DND-41 (cell line): ENCODE measurements at regions not wholly inside any gene's neighbourhood (a gene's known extent, or its start where the extent isn't known, plus 50 kb on each side); places are given as distances from the start of the nearest gene placed in this dataset.
A peak's percentile ranks its signal among the peaks of the same experiment; 100 is the strongest.

Source experiments
- ATAC-seq: fragments of 200-7000 bp; cut with Tn5 transposase; 3 replicates; pipeline ENCODE4 v1.9.1; 2021; ENCODE audit warnings: low read depth; ENCODE audit not compliant: insufficient read depth
- DNase-seq: peaks from one replicate; pipeline ENCODE4 v3.0.0-alpha.2; 2020
- H2AFZ ChIP-seq: 2 replicates; pipeline ENCODE4 v1.6.0; 2012; ENCODE audit warnings: low read depth, low read length
- H3K27ac ChIP-seq: 2 replicates; pipeline ENCODE4 v1.5.1; 2012; ENCODE audit warnings: low read length, inconsistent platforms
- H3K27me3 ChIP-seq: fragments of 200-600 bp; sonication (generic); 2 replicates; pipeline ENCODE4 v1.6.0; 2012; ENCODE audit warnings: low read length, mild to moderate bottlenecking, inconsistent platforms; ENCODE audit not compliant: insufficient read depth, poor library complexity
- H3K36me3 ChIP-seq: 2 replicates; pipeline ENCODE4 v1.5.1; 2012; ENCODE audit warnings: low read length, inconsistent platforms; ENCODE audit not compliant: insufficient read depth
- H3K4me1 ChIP-seq: 2 replicates; pipeline ENCODE4 v1.5.1; 2012; ENCODE audit warnings: mild to moderate bottlenecking, low read length; ENCODE audit not compliant: insufficient read depth
- H3K4me2 ChIP-seq: 2 replicates; pipeline ENCODE4 v1.6.0; 2012; ENCODE audit warnings: mild to moderate bottlenecking, moderate library complexity, low read length, inconsistent platforms; ENCODE audit not compliant: insufficient read depth
- H3K4me3 ChIP-seq, 2 experiments: fragments of 200-600 bp in 1 of 2; shearing (Covaris generic) in 1 of 2; 2 replicates each; pipeline ENCODE4 v1.5.1; 2012 to 2016; ENCODE audit warnings: inconsistent platforms in 2 of 2, low read length in 2 of 2, mild to moderate bottlenecking in 2 of 2, low read depth in 1 of 2, moderate library complexity in 1 of 2
- H3K79me2 ChIP-seq: 2 replicates; pipeline ENCODE4 v1.6.0; 2012; ENCODE audit warnings: low read length, inconsistent platforms; ENCODE audit not compliant: insufficient read depth
- H3K9ac ChIP-seq: 2 replicates; pipeline ENCODE4 v1.6.0; 2012; ENCODE audit warnings: low read depth, mild to moderate bottlenecking, inconsistent platforms, low read length, moderate library complexity
- H3K9me3 ChIP-seq: 2 replicates; pipeline ENCODE4 v1.5.1; 2012; ENCODE audit warnings: low read length, moderate library complexity, mild to moderate bottlenecking, inconsistent platforms; ENCODE audit not compliant: insufficient read depth, severe bottlenecking
- H4K20me1 ChIP-seq: 2 replicates; pipeline ENCODE4 v1.6.0; 2012; ENCODE audit warnings: low read length; ENCODE audit not compliant: insufficient read depth
- EZH2 ChIP-seq: IDR thresholded peaks from 3 replicates; pipeline ENCODE4 v1.6.1; 2012; ENCODE audit warnings: borderline replicate concordance, low read depth, mild to moderate bottlenecking, moderate library complexity, low read length, inconsistent platforms; ENCODE audit not compliant: severe bottlenecking
- TF ChIP-seq, protein P1 (sequence below): IDR thresholded peaks from 2 replicates; pipeline ENCODE4 v1.5.1; 2012; ENCODE audit warnings: borderline replicate concordance, low read length, moderate library complexity, mild to moderate bottlenecking; ENCODE audit not compliant: poor library complexity, severe bottlenecking; ENCODE audit errors: extremely low read depth

DNA sequence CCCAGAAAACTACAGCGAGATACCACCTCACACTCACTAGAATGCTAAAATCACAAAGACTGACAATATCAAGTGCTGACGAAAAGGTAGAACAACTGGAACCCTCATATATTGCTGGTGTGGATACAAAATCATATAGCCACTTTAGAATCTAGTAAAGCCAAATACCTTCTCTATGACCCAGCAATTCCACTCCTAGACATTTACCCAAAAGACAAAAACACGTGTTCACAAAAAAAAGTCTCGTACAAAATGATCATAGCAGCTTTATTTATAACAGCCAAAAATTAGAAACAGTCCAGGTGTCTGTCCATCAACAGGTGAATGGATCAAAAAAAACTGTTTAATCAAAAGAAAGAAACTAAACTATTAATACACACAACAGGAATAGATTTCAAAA is 126.6 kb downstream of the ZFP36L2 start:
- no peak overlapping the region for H2AFZ ChIP-seq
- ATAC-seq (no peak), DNase-seq (no peak)

DNA sequence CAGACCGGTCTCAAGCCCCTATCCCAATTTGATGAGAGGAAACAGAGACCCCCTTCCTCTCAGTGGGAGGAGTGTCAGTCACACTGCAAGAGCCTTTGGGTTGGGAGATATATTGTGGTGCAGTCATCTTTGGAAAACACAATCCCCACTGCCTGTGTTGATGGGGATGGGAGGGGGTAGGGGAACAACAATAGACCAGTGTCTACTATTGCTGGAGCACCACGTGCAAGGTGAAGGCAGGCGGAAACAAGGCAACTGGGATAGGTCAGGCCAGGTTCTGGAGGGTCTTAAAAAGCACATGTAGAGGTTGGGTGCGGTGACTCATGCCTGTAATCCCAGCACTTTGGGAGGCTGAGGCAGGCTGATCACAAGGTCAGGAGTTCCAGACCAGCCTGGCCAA is 127.9 kb downstream of the ZFP36L2 start:
- TF ChIP-seq, protein P1, sequence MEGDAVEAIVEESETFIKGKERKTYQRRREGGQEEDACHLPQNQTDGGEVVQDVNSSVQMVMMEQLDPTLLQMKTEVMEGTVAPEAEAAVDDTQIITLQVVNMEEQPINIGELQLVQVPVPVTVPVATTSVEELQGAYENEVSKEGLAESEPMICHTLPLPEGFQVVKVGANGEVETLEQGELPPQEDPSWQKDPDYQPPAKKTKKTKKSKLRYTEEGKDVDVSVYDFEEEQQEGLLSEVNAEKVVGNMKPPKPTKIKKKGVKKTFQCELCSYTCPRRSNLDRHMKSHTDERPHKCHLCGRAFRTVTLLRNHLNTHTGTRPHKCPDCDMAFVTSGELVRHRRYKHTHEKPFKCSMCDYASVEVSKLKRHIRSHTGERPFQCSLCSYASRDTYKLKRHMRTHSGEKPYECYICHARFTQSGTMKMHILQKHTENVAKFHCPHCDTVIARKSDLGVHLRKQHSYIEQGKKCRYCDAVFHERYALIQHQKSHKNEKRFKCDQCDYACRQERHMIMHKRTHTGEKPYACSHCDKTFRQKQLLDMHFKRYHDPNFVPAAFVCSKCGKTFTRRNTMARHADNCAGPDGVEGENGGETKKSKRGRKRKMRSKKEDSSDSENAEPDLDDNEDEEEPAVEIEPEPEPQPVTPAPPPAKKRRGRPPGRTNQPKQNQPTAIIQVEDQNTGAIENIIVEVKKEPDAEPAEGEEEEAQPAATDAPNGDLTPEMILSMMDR = no peak
- no peak for TF ChIP-seq EZH2
- no peak overlapping the region for H3K9ac ChIP-seq
- H3K79me2 ChIP-seq = no peaks in the 10 kb centered on the region
- H3K9me3 ChIP-seq = no peaks in the 10 kb centered on the region
- no peak overlapping the region for H3K4me2 ChIP-seq
- no peak overlapping the region for H2AFZ ChIP-seq
- H3K4me1 ChIP-seq = no peaks in the 10 kb centered on the region
- DNase-seq (no peak), ATAC-seq (no peak)
- H3K4me3 ChIP-seq = no peak overlapping the region
- no peaks in the 10 kb centered on the region for H4K20me1 ChIP-seq
- H3K36me3 ChIP-seq = no peaks in the 10 kb centered on the region
- H3K27me3 ChIP-seq = no peaks in the 10 kb centered on the region
- 0 out of 2 replicates have a peak overlapping the region, but pooled peaks have one; percentile 33 for H3K27ac ChIP-seq

More for the DNA sequence above, 126.6 kb downstream of the ZFP36L2 start:
- H3K4me2 ChIP-seq = no peak overlapping the region
- no peaks in the 10 kb centered on the region for H3K9me3 ChIP-seq
- H3K9ac ChIP-seq = no peak overlapping the region
- peak overlapping the region; percentile 12; the same call in 1 of the 2 replicates for H3K27ac ChIP-seq
- H3K27me3 ChIP-seq = no peaks in the 10 kb centered on the region
- no peaks in the 10 kb centered on the region for H3K36me3 ChIP-seq
- peaks cover 2% of the 10 kb centered on the region; the same call in 1 of the 2 replicates for H3K4me1 ChIP-seq
- no peak for TF ChIP-seq EZH2
- TF ChIP-seq, protein P1 = no peak
- H3K4me3 ChIP-seq = no peak overlapping the region
- H4K20me1 ChIP-seq = no peaks in the 10 kb centered on the region
- no peaks in the 10 kb centered on the region for H3K79me2 ChIP-seq

DNA sequence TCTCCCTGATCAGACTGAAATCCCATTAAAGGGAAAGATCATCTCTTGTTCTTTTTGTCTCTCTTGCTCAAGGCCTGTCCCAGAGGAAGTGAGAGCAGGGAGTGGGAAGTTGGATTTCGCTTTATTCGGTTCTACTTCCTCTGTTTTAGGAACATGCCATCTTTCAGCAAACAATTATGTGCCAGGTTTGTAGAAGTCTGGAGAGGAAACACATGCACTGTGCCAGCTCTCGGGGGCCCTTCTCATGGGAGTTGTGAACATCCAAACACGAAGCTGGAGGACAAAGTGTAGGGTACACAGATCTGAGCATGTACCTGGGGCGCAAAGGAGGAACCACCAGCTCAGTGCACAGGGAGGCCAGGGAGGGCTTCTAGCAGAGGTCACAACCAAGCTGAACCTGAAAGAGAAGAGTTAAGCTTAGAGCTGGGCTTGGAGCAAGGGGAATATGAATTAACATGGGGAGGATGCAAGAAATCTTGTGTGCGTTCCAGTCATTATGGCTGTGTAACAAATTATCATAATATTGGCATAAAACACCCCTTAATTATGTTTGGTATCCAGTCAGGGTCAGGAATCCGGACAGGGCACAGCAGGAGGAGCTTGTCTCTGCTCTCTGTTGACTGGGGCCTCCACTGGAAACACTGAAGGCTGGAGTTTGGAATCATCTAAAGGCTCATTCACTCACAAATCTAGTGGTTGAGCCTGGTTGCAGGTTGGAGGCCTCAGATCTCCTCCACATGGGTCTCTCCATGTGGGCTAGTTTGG is 128.6 kb downstream of the ZFP36L2 start:
- H3K9ac ChIP-seq = no peak overlapping the region

More for the DNA sequence above, 128.6 kb downstream of the ZFP36L2 start:
- Histone ChIP-seq H3K79me2 (no peaks in the 10 kb centered on the region), H3K4me1 (no peaks in the 10 kb centered on the region), H3K4me3 (no peak overlapping the region), H3K27ac (peak overlapping the region; percentile 33; the same call in 1 of the 2 replicates), H3K27me3 (no peaks in the 10 kb centered on the region), H3K9me3 (no peaks in the 10 kb centered on the region), H3K4me2 (no peak overlapping the region), H2AFZ (no peak overlapping the region), H3K36me3 (no peaks in the 10 kb centered on the region), H4K20me1 (no peaks in the 10 kb centered on the region)
- DNase-seq (no peak), ATAC-seq (no peak)
- TF ChIP-seq, protein P1 = no peak
- TF ChIP-seq EZH2 = no peak
